ENCODE measurements at regions not wholly inside any gene's neighbourhood (a gene's known extent, or its start where the extent isn't known, plus 50 kb on each side); places are given as distances from the start of the nearest gene placed in this dataset.

GRCh38 chr15:94777037-94777436, 545.7 kb downstream of the MCTP2 start:
- DNase-seq, result no peak

GRCh38 chr15:94778840-94779239, 547.5 kb downstream of the MCTP2 start:
- DNase-seq, result no peak

- no peak for DNase-seq
These were observed 548.8 kb downstream of the MCTP2 start for GRCh38 chr15:94780166-94780565.

GRCh38 chr15:94785091-94785490, 553.7 kb downstream of the MCTP2 start:
- no peak for DNase-seq

- DNase-seq, result no peak
These were observed 559.6 kb downstream of the MCTP2 start for GRCh38 chr15:94791008-94791407.

GRCh38 chr15:94791510-94791909, 560.1 kb downstream of the MCTP2 start:
- DNase-seq, result no peak

- DNase-seq, result no peak
These were observed 560.8 kb downstream of the MCTP2 start for GRCh38 chr15:94792196-94792595.

GRCh38 chr15:94793207-94793606, 561.8 kb downstream of the MCTP2 start:
- DNase-seq, result no peak

- no peak for DNase-seq
These were observed 562.3 kb downstream of the MCTP2 start for GRCh38 chr15:94793641-94794040.

GRCh38 chr15:94804613-94805012, 573.3 kb downstream of the MCTP2 start:
- DNase-seq, result no peak

- no peak for DNase-seq
These were observed 583.9 kb downstream of the MCTP2 start for GRCh38 chr15:94815110-94815731.

- DNase-seq, result no peak
These were observed 584.6 kb downstream of the MCTP2 start for GRCh38 chr15:94815914-94816313.

GRCh38 chr15:94829887-94830884, 598.8 kb downstream of the MCTP2 start:
- no peak for DNase-seq

GRCh38 chr15:94834000-94834399, 602.6 kb downstream of the MCTP2 start:
- DNase-seq, result no peak

GRCh38 chr15:94834494-94834893, 603.1 kb downstream of the MCTP2 start:
- no peak for DNase-seq

- no peak for DNase-seq
These were observed 606.9 kb downstream of the MCTP2 start for GRCh38 chr15:94838281-94838680.

- DNase-seq, result no peak
These were observed 609.7 kb downstream of the MCTP2 start for GRCh38 chr15:94840794-94841783.

- no peak for DNase-seq
These were observed 611.7 kb downstream of the MCTP2 start for GRCh38 chr15:94843060-94843459.

GRCh38 chr15:94844198-94844537, 612.8 kb downstream of the MCTP2 start:
- no peak for DNase-seq

GRCh38 chr15:94844538-94845389, 613.4 kb downstream of the MCTP2 start:
- DNase-seq, result no peak

- DNase-seq, result no peak
These were observed 614.0 kb downstream of the MCTP2 start for GRCh38 chr15:94845390-94845716.

GRCh38 chr15:94847325-94847724, 616.0 kb downstream of the MCTP2 start:
- no peak for DNase-seq
